Gastroesophageal sphincter (tissue), 3 donors: ENCODE measurements at regions not wholly inside any gene's neighbourhood (a gene's known extent, or its start where the extent isn't known, plus 50 kb on each side); places are given as distances from the start of the nearest gene placed in this dataset.

Source experiments
- CTCF ChIP-seq, 4 experiments: fragments of 200-600 bp in 2 of 4; fragments of 450-650 bp in 2 of 4; sonication (generic) in 1 of 4; IDR thresholded peaks; one replicate each; pipeline ENCODE4 v1.5.1; 2017 to 2019; ENCODE audit warnings: antibody characterized with exemption in 4 of 4, mild to moderate bottlenecking in 2 of 4, moderate library complexity in 2 of 4
- POLR2AphosphoS5 ChIP-seq: sonication (generic); formaldehyde crosslinking; IDR thresholded peaks from one replicate; pipeline ENCODE4 v1.6.1; 2017; ENCODE audit warnings: antibody characterized with exemption

- no peak for TF ChIP-seq POLR2AphosphoS5
- no peak for TF ChIP-seq CTCF (IDR thresholded peaks at IDR 0.05)
Observed at GRCh38 chr12:27143256-27144069, 61.1 kb upstream of the C12orf71 start.
